ENCODE measurements at regions not wholly inside any gene's neighbourhood (a gene's known extent, or its start where the extent isn't known, plus 50 kb on each side); places are given as distances from the start of the nearest gene placed in this dataset.

- H3K27ac ChIP-seq, result no peak overlapping the region
Observed at GRCh38 chr13:83549671-83550070, 332.6 kb downstream of the SLITRK1 start.

GRCh38 chr13:83547043-83547442, 335.2 kb downstream of the SLITRK1 start:
- Histone ChIP-seq H3K9me3 (ENCODE audit: low read depth, low read length) (no peaks in the 10 kb centered on the region), H3K4me3 (no peak overlapping the region), H3K27ac (no peak overlapping the region), H3K36me3 (ENCODE audit: insufficient read depth, low read length) (no peaks in the 10 kb centered on the region), H3K9ac (ENCODE audit: insufficient read length) (no peak overlapping the region)
- no peak for TF ChIP-seq EZH2 (IDR thresholded peaks at IDR 0.05)
- no peak for TF ChIP-seq POLR2AphosphoS5 (IDR thresholded peaks at IDR 0.05; ENCODE audit: borderline replicate concordance, low read depth, low read length)
- TF ChIP-seq FOXP2 (optimal IDR thresholded peaks at IDR 0.05; ENCODE audit: control extremely low read depth, extremely low read length, insufficient read depth), result no peak
- DNase-seq (ENCODE audit: low read depth, low spot score), result no peak

More at GRCh38 chr13:83549671-83550070, 332.6 kb downstream of the SLITRK1 start:
- no peak overlapping the region for H3K4me3 ChIP-seq
- no peak overlapping the region for H3K9ac ChIP-seq (ENCODE audit: insufficient read length)
- no peaks in the 10 kb centered on the region for H3K9me3 ChIP-seq (ENCODE audit: low read depth, low read length)
- DNase-seq (ENCODE audit: low read depth, low spot score), result no peak
- no peaks in the 10 kb centered on the region for H3K36me3 ChIP-seq (ENCODE audit: insufficient read depth, low read length)
- no peak for TF ChIP-seq EZH2 (IDR thresholded peaks at IDR 0.05)
- TF ChIP-seq POLR2AphosphoS5 (IDR thresholded peaks at IDR 0.05; ENCODE audit: borderline replicate concordance, low read depth, low read length), result no peak
- TF ChIP-seq FOXP2 (optimal IDR thresholded peaks at IDR 0.05; ENCODE audit: control extremely low read depth, extremely low read length, insufficient read depth), result no peak

DNA sequence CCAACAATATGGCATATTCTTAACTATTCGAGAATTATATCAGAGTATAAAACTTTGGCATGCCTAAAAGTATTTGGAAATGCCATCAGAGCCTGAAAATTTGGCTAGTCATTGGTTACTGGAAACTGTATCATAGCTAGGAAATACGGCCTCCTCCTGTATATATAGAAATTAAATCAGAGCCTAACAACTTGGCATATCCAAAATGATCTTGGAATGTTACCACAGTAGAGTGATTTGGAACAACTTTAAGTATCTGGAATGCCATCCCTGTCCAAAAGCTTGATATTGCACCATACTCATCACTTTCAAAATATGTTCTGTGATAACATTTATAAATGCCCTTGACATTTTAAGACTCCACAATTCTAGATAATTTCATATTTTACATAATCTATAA, 335.8 kb downstream of the SLITRK1 start:
- Histone ChIP-seq H3K36me3 (ENCODE audit: insufficient read depth, low read length) (no peaks in the 10 kb centered on the region), H3K4me3 (no peak overlapping the region), H3K9ac (ENCODE audit: insufficient read length) (no peak overlapping the region), H3K27ac (no peak overlapping the region), H3K9me3 (ENCODE audit: low read depth, low read length) (no peaks in the 10 kb centered on the region)
- TF ChIP-seq EZH2 (IDR thresholded peaks at IDR 0.05) (no peak), POLR2AphosphoS5 (IDR thresholded peaks at IDR 0.05; ENCODE audit: borderline replicate concordance, low read depth, low read length) (no peak), FOXP2 (optimal IDR thresholded peaks at IDR 0.05; ENCODE audit: control extremely low read depth, extremely low read length, insufficient read depth) (no peak)
- DNase-seq (ENCODE audit: low read depth, low spot score), result no peak

DNA sequence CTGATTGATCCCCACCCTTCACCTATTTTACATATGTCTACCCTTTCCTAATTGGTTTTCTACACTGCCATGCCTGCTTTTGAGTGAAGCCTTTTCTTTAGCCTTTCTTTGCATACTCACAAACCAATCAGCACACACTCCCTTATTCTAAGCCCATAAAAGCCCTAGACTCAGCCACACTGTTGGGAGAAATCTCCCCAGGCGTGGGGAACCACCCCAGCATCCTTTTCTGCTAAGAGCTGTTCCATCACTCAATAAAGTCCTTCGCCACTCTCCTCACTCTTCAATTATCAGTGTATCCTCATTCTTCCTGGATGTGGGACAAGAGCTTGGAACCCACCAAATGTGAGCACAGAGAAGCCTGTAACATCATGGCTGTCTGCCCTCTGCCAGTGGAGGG, 343.6 kb downstream of the SLITRK1 start:
- no peak overlapping the region for H3K4me3 ChIP-seq

DNA sequence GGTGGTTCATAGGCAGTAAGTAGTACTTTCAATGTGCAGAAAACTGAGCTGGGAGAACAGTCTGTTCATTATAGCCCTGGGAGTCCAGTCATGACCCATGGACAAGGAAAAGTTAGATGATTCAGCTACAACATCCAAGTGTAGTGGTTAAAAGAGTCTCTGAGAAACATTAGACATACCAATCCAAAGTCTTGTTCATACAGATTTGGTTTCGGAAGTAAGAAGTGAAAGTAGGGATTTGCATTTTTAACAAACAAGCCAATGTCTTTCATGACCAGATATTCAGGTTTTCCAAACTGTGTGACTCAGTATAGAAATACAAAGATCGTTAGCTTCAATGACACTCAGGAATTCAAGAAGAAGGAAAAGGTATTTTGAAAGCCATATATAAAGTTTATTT, 345.3 kb downstream of the SLITRK1 start:
- no peak for TF ChIP-seq POLR2AphosphoS5 (IDR thresholded peaks at IDR 0.05; ENCODE audit: borderline replicate concordance, low read depth, low read length)
- no peak for TF ChIP-seq FOXP2 (optimal IDR thresholded peaks at IDR 0.05; ENCODE audit: control extremely low read depth, extremely low read length, insufficient read depth)
- no peak for TF ChIP-seq EZH2 (IDR thresholded peaks at IDR 0.05)
- Histone ChIP-seq H3K9ac (ENCODE audit: insufficient read length) (no peak overlapping the region), H3K9me3 (ENCODE audit: low read depth, low read length) (no peaks in the 10 kb centered on the region), H3K27ac (no peak overlapping the region), H3K36me3 (ENCODE audit: insufficient read depth, low read length) (no peaks in the 10 kb centered on the region), H3K4me3 (no peak overlapping the region)
- no peak for DNase-seq (ENCODE audit: low read depth, low spot score)

More for the DNA sequence above, 343.6 kb downstream of the SLITRK1 start:
- Histone ChIP-seq H3K9me3 (ENCODE audit: low read depth, low read length) (no peaks in the 10 kb centered on the region), H3K27ac (no peak overlapping the region), H3K9ac (ENCODE audit: insufficient read length) (no peak overlapping the region), H3K36me3 (ENCODE audit: insufficient read depth, low read length) (no peaks in the 10 kb centered on the region)
- TF ChIP-seq POLR2AphosphoS5 (IDR thresholded peaks at IDR 0.05; ENCODE audit: borderline replicate concordance, low read depth, low read length), result no peak
- TF ChIP-seq EZH2 (IDR thresholded peaks at IDR 0.05), result no peak
- no peak for TF ChIP-seq FOXP2 (optimal IDR thresholded peaks at IDR 0.05; ENCODE audit: control extremely low read depth, extremely low read length, insufficient read depth)
- DNase-seq (ENCODE audit: low read depth, low spot score), result no peak

GRCh38 chr13:83536153-83536552, 346.1 kb downstream of the SLITRK1 start:
- H3K9me3 ChIP-seq (ENCODE audit: low read depth, low read length), result no peaks in the 10 kb centered on the region
- H3K9ac ChIP-seq (ENCODE audit: insufficient read length), result no peak overlapping the region
- H3K36me3 ChIP-seq (ENCODE audit: insufficient read depth, low read length), result no peaks in the 10 kb centered on the region
- DNase-seq (ENCODE audit: low read depth, low spot score), result no peak
- TF ChIP-seq EZH2 (IDR thresholded peaks at IDR 0.05), result no peak
- no peak for TF ChIP-seq POLR2AphosphoS5 (IDR thresholded peaks at IDR 0.05; ENCODE audit: borderline replicate concordance, low read depth, low read length)
- no peak for TF ChIP-seq FOXP2 (optimal IDR thresholded peaks at IDR 0.05; ENCODE audit: control extremely low read depth, extremely low read length, insufficient read depth)
- no peak overlapping the region for H3K4me3 ChIP-seq
- no peak overlapping the region for H3K27ac ChIP-seq

DNA sequence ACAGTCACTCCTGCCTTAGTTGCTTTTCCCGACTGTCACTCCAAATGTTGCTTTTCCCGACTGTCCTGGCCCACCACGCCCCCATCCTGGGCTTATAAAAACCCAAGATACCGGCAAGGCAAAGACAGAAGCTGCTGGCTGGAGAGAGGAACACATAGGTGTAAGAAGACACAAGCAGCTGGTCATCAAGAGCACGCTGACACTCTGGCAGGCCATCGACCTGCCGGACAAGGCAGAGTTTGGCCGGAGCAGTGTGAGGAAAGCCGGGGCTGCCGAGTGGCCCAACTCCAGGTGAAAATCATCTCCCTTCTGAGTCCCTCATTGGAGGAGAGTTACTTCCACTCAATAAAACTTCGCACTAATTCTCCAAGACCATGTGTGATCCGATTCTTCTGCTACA, 349.5 kb downstream of the SLITRK1 start:
- no peak for DNase-seq (ENCODE audit: low read depth, low spot score)
- no peak overlapping the region for H3K9ac ChIP-seq (ENCODE audit: insufficient read length)
- H3K4me3 ChIP-seq, result no peak overlapping the region
- no peak overlapping the region for H3K27ac ChIP-seq
- H3K9me3 ChIP-seq (ENCODE audit: low read depth, low read length), result no peaks in the 10 kb centered on the region
- no peaks in the 10 kb centered on the region for H3K36me3 ChIP-seq (ENCODE audit: insufficient read depth, low read length)
- TF ChIP-seq POLR2AphosphoS5 (IDR thresholded peaks at IDR 0.05; ENCODE audit: borderline replicate concordance, low read depth, low read length) (no peak), FOXP2 (optimal IDR thresholded peaks at IDR 0.05; ENCODE audit: control extremely low read depth, extremely low read length, insufficient read depth) (no peak), EZH2 (IDR thresholded peaks at IDR 0.05) (no peak)

DNA sequence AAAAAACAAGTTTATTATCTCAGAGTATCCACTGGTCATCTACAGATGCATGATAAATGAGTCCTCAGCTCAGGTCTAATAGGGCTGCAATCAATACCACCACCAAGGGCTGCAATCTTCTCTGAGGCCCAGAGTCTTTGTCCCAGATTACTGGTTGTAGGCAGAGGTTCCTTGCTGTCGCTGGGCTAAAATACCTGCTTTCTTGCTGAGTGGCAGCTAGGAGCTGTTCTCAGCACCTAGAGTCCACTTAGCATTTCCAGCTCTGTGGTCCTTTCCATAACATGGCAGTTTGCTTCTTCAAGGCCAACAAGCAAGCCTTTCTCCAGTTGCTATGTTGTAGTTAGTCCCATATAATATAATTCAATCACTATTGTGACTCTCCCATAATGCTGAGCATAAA, 351.3 kb downstream of the SLITRK1 start:
- H3K27ac ChIP-seq, result no peak overlapping the region
- no peaks in the 10 kb centered on the region for H3K9me3 ChIP-seq (ENCODE audit: low read depth, low read length)
- no peak overlapping the region for H3K9ac ChIP-seq (ENCODE audit: insufficient read length)
- no peak for TF ChIP-seq POLR2AphosphoS5 (IDR thresholded peaks at IDR 0.05; ENCODE audit: borderline replicate concordance, low read depth, low read length)
- no peak for TF ChIP-seq EZH2 (IDR thresholded peaks at IDR 0.05)
- no peak for TF ChIP-seq FOXP2 (optimal IDR thresholded peaks at IDR 0.05; ENCODE audit: control extremely low read depth, extremely low read length, insufficient read depth)
- no peaks in the 10 kb centered on the region for H3K36me3 ChIP-seq (ENCODE audit: insufficient read depth, low read length)
- H3K4me3 ChIP-seq, result no peak overlapping the region
- no peak for DNase-seq (ENCODE audit: low read depth, low spot score)

DNA sequence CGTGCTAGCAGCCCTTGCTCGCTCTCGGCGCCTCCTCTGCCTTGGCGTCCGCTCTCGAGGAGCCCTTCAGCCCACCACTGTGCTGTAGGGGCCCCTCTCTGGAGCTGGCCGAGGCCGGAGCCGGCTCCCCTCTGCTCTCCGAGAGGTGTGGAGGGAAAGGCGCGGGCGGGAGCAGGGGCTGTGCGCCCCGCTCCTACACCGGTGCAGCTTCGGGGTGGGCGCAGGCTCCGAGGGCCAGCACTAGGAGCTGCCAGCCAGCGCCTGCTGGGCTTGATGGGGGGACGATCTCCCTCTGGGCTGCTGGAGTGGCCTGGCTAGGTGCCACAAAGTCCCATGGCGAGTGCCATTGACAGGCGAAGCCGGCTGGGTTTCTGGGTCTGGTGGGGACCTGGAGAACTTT, 365.5 kb downstream of the SLITRK1 start:
- no peak for DNase-seq (ENCODE audit: low read depth, low spot score)
- H3K27ac ChIP-seq, result no peak overlapping the region
- H3K4me3 ChIP-seq, result no peak overlapping the region
- no peaks in the 10 kb centered on the region for H3K9me3 ChIP-seq (ENCODE audit: low read depth, low read length)
- no peak overlapping the region for H3K9ac ChIP-seq (ENCODE audit: insufficient read length)
- TF ChIP-seq FOXP2 (optimal IDR thresholded peaks at IDR 0.05; ENCODE audit: control extremely low read depth, extremely low read length, insufficient read depth) (no peak), POLR2AphosphoS5 (IDR thresholded peaks at IDR 0.05; ENCODE audit: borderline replicate concordance, low read depth, low read length) (no peak), EZH2 (IDR thresholded peaks at IDR 0.05) (no peak)
- no peaks in the 10 kb centered on the region for H3K36me3 ChIP-seq (ENCODE audit: insufficient read depth, low read length)

Measured in SK-N-MC (cell line).